ENCODE measurements at regions not wholly inside any gene's neighbourhood (a gene's known extent, or its start where the extent isn't known, plus 50 kb on each side); places are given as distances from the start of the nearest gene placed in this dataset.

DNA sequence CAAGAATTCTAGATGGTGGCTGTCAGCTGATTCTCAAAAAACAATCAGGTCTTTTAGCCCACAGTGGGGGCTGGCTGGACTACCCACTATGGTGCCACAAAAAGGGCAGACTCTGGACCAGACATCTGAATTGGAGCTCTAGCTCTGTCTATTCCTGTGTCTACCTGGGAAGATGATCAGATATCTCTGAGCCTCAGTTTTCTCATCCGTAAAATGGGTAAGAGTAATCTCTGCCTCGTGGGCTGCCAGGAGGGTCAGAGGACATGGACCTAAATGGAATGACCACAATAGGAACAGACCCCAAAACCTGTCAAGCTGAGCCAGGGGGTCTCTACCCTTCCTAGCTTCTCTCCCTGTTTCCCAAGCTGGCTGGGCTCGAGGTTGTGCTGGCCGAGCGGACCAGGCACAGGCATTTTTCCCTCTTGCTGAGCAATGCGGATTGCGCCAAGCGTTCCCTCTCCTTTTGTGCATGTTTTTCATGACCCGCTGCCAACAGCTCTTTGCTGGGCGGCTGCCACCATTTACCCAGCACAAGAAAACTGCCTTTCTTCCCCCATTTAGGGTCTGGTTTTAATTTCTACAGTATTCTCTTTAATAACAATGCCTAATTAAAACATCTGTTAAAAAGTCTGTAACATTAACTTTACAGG lies 74.7 kb upstream of the MAFB start:
- H3K36me3 ChIP-seq: no peaks in the 10 kb centered on the region
- no peak for DNase-seq
- H3K27me3 ChIP-seq: peaks cover 35% of the 10 kb centered on the region
- no peaks in the 10 kb centered on the region for H3K4me1 ChIP-seq
- H3K27ac ChIP-seq: no peak overlapping the region
- no peak overlapping the region for H3K4me3 ChIP-seq
- no peaks in the 10 kb centered on the region for H3K9me3 ChIP-seq (replicated peaks)

DNA sequence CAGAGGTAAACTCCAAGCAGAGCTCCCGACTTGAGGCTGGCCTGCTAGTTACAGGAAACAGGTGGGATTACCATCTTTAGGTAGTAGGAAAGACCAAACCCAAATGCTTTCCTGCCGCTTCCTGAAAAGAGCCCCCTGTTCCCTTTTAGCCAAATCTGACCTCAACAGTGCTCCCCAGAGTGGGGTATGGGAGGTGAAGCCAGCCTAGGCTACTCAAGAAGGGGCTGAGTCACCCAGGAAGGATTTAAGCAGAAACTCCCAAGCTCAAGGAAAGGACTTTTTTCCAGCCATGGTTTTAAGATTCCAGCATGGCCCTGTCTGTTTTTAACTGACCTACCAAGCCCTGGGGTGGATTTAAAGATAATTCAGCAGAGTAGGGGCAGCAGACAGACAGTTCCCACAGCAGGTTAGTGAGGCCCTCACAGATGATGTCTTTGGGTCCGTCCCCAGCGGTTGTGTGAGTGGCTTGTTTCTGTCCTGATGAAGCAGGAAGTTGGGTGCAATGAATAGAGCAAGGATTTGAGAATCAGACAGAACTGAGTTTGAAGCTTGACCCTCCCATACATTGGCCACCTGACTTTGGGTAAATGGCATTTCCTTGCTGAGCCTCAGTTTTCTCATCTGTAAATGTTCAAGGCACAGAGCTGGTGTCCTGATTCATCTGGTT lies 76.9 kb upstream of the MAFB start:
- no peak for DNase-seq
- Histone ChIP-seq H3K4me1 (no peaks in the 10 kb centered on the region), H3K9me3 (replicated peaks) (no peaks in the 10 kb centered on the region), H3K4me3 (no peak overlapping the region), H3K27ac (no peak overlapping the region), H3K36me3 (no peaks in the 10 kb centered on the region), H3K27me3 (peaks cover 46% of the 10 kb centered on the region)

DNA sequence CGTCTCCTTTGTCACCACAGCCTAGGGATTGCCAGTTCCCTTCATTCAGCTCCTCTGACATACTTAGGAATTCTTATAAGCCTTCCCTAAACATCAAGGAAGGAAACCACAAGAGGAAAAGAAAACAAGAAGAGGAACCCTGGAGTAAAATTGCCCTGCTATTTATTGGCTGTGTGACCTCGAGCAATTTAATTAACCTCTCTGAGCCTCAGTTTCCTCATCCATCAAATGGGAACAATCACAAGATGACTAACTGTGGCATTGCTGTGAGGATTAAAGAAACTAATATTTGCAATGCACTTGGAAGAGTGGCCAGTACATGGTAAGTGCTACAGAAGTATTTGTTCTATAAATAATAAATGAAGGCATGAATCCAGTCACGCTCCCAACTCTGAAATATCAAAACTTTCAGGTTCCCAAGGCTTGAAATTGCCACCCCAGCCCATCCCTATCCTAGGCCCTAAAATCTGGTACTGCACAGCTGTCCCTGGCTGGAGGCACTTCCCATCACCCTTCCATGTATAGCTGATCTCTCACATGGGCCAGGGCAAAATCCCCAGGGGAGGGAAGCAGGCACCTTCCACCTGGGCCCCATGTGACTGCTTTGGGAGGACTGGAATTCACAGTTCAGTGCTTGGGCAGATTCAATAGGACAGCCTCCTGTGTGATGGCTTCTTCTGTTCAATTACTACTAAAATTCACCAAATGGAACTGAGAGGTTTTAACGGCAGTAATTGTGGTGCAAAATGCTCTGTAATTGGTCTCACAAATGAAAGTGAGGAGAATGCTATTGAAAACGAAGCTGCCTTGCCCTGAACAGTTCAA lies 78.0 kb upstream of the MAFB start:
- Histone ChIP-seq H3K36me3 (no peaks in the 10 kb centered on the region), H3K27me3 (peaks cover 46% of the 10 kb centered on the region), H3K4me1 (no peaks in the 10 kb centered on the region), H3K27ac (no peak overlapping the region), H3K4me3 (no peak overlapping the region), H3K9me3 (replicated peaks) (no peaks in the 10 kb centered on the region)
- DNase-seq: no peak

GRCh38 chr20:40767615-40767924 lies 78.5 kb upstream of the MAFB start:
- no peaks in the 10 kb centered on the region for H3K36me3 ChIP-seq
- no peak overlapping the region for H3K4me3 ChIP-seq
- DNase-seq: no peak
- H3K27me3 ChIP-seq: peaks cover 46% of the 10 kb centered on the region
- no peak overlapping the region for H3K27ac ChIP-seq
- H3K4me1 ChIP-seq: no peaks in the 10 kb centered on the region
- no peaks in the 10 kb centered on the region for H3K9me3 ChIP-seq (replicated peaks)

GRCh38 chr20:40768105-40768504 lies 79.1 kb upstream of the MAFB start:
- no peak overlapping the region for H3K4me3 ChIP-seq
- no peaks in the 10 kb centered on the region for H3K36me3 ChIP-seq
- no peak overlapping the region for H3K27ac ChIP-seq
- no peaks in the 10 kb centered on the region for H3K4me1 ChIP-seq
- H3K27me3 ChIP-seq: peaks cover 45% of the 10 kb centered on the region
- no peaks in the 10 kb centered on the region for H3K9me3 ChIP-seq (replicated peaks)
- no peak for DNase-seq

GRCh38 chr20:40769677-40770285 lies 80.7 kb upstream of the MAFB start:
- no peak for DNase-seq
- no peaks in the 10 kb centered on the region for H3K36me3 ChIP-seq
- H3K27me3 ChIP-seq: peaks cover 30% of the 10 kb centered on the region
- no peak overlapping the region for H3K27ac ChIP-seq
- no peaks in the 10 kb centered on the region for H3K4me1 ChIP-seq
- H3K9me3 ChIP-seq (replicated peaks): no peaks in the 10 kb centered on the region
- H3K4me3 ChIP-seq: no peak overlapping the region

DNA sequence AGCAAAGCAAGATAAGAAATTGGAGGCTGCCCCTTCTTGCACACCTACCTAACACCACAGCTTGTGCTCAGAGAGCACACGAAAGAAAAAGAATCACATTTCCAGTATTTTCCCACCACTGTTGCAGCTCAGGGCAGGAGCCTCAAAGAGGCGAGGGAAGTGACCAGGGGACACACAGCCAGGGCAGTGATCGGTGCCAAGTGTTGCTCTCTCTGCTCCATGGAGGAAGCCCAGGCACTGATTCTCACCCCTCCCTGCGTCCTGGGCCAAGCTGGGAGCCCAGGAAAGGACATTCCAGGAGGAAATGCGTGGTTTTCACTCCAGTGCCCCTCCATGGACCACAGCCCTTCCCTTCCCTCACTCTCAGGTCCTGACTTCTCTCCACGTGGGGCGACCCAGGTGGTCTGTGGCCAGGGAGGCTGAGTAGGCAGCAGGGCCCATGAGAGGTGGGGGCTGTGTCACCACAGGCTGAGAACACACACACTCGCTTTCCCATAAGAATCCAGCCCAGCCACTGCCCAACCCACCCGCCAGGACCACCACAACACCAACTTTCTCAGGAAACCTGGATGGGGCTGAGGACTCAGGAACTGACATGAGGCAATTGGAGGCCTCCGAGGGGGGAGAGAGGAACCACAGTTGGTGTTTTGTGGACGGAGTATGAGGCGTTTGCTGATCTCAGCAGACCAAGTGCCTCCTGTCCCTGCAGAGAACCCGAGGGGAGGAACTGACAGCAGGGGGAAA lies 81.7 kb upstream of the MAFB start:
- no peak for DNase-seq

DNA sequence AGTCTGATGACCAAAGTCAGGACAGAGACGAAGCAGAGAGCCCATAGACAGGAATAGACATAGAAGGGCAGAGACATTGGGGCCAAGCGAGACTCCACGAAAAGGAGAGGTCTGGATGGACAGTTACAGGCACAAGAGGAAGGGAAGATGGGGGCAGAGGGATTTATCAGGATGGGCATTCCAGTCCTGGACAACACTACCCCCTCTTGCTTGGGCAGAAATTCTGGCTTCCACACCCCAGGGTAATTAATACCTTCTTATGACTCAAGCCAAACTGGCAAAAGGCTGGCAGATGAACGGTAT lies 82.2 kb upstream of the MAFB start:
- Histone ChIP-seq H3K27me3 (peaks cover 19% of the 10 kb centered on the region), H3K36me3 (no peaks in the 10 kb centered on the region), H3K9me3 (replicated peaks) (no peaks in the 10 kb centered on the region), H3K27ac (no peak overlapping the region), H3K4me1 (no peaks in the 10 kb centered on the region), H3K4me3 (no peak overlapping the region)
- no peak for DNase-seq

More for the DNA sequence above, 81.7 kb upstream of the MAFB start:
- H3K4me1 ChIP-seq: no peaks in the 10 kb centered on the region
- H3K9me3 ChIP-seq (replicated peaks): no peaks in the 10 kb centered on the region
- H3K36me3 ChIP-seq: no peaks in the 10 kb centered on the region
- H3K27me3 ChIP-seq: peaks cover 24% of the 10 kb centered on the region
- H3K27ac ChIP-seq: no peak overlapping the region
- H3K4me3 ChIP-seq: no peak overlapping the region

DNA sequence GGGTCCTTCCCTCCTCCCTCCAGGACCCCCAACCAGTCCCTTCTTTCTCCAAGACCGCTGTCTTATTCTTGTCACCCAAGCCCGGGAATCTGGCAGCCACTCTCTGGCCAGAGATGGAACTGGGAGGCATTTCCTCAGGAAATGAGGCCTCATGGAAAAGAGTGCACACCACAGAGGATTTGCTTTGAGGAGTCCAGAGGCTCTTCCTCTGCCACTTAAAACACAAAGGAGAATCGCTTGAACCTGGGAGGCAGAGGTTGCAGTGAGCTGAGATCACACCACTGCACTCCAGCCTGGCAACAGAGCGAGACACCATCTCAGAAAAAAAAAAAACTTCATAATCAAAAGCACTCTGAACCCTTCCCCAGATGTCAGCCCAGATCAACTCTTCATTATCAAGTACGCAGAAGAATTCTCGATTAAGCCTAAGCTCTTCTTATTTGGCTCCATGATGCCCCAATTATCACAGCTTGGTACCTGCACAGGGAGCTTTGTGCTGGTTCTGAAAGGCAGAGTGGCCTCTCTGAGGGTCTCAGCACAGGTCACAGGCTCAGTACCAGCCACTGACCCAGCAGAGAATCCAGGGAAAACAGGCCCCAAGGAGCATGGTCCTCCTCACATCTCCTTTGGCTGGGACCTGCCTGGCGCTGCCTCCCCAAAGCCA lies 82.9 kb upstream of the MAFB start:
- H3K27me3 ChIP-seq: peaks cover 13% of the 10 kb centered on the region
- DNase-seq: no peak
- H3K27ac ChIP-seq: no peak overlapping the region
- H3K4me3 ChIP-seq: no peak overlapping the region
- no peaks in the 10 kb centered on the region for H3K9me3 ChIP-seq (replicated peaks)
- H3K36me3 ChIP-seq: no peaks in the 10 kb centered on the region
- H3K4me1 ChIP-seq: no peaks in the 10 kb centered on the region

GRCh38 chr20:40773376-40773775 lies 84.3 kb upstream of the MAFB start:
- H3K27ac ChIP-seq: no peak overlapping the region
- no peak for DNase-seq
- H3K27me3 ChIP-seq: peaks cover 13% of the 10 kb centered on the region
- H3K4me3 ChIP-seq: no peak overlapping the region
- H3K9me3 ChIP-seq (replicated peaks): no peaks in the 10 kb centered on the region
- no peaks in the 10 kb centered on the region for H3K4me1 ChIP-seq
- no peaks in the 10 kb centered on the region for H3K36me3 ChIP-seq

- DNase-seq: no peak
Measured at GRCh38 chr20:40774252-40774651, 85.2 kb upstream of the MAFB start.

DNA sequence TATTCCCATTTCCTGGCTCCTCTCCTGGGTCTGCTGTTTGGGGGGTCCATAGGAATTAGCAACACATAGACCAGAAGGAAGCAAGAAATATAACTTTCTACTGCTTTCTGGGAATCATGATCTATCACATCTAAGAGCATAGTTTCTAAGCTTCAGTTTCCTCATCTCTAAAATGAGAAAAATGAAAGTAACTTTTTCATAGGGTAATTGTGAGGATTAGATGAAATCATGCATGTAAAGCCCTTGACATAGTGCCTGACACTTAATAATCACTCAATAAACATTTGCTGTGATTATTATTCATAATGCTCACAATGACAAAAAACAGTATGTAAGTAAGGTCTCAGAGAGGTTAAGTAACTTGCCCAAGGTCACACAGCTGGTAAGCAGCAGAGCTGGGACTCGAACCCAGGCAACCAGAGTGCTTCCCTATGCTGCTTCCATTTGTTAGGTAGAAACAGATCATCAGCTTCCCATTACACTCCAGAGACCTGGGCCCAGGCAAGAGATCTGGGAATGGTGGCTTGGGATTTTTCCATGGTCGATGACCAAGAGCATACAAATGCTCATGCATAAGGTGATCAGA lies 86.6 kb upstream of the MAFB start:
- H3K4me1 ChIP-seq: no peaks in the 10 kb centered on the region
- H3K27me3 ChIP-seq: no peaks in the 10 kb centered on the region; the same call in 1 of the 2 replicates
- H3K36me3 ChIP-seq: no peaks in the 10 kb centered on the region
- H3K9me3 ChIP-seq (replicated peaks): no peaks in the 10 kb centered on the region
- no peak overlapping the region for H3K27ac ChIP-seq
- no peak overlapping the region for H3K4me3 ChIP-seq
- no peak for DNase-seq

More at GRCh38 chr20:40774252-40774651, 85.2 kb upstream of the MAFB start:
- peaks cover 8% of the 10 kb centered on the region; the same call in 1 of the 2 replicates for H3K27me3 ChIP-seq
- H3K36me3 ChIP-seq: no peaks in the 10 kb centered on the region
- no peaks in the 10 kb centered on the region for H3K4me1 ChIP-seq
- no peaks in the 10 kb centered on the region for H3K9me3 ChIP-seq (replicated peaks)
- H3K4me3 ChIP-seq: no peak overlapping the region
- H3K27ac ChIP-seq: no peak overlapping the region

GRCh38 chr20:40776466-40777457 lies 87.7 kb upstream of the MAFB start:
- Histone ChIP-seq H3K4me3 (no peak overlapping the region), H3K9me3 (replicated peaks) (no peaks in the 10 kb centered on the region), H3K27ac (no peak overlapping the region), H3K4me1 (no peaks in the 10 kb centered on the region), H3K36me3 (no peaks in the 10 kb centered on the region), H3K27me3 (peaks cover 5% of the 10 kb centered on the region; the same call in 1 of the 2 replicates)
- DNase-seq: no peak

All from SJCRH30 (cell line).